ENCODE measurements at regions not wholly inside any gene's neighbourhood (a gene's known extent, or its start where the extent isn't known, plus 50 kb on each side); places are given as distances from the start of the nearest gene placed in this dataset.

DNA sequence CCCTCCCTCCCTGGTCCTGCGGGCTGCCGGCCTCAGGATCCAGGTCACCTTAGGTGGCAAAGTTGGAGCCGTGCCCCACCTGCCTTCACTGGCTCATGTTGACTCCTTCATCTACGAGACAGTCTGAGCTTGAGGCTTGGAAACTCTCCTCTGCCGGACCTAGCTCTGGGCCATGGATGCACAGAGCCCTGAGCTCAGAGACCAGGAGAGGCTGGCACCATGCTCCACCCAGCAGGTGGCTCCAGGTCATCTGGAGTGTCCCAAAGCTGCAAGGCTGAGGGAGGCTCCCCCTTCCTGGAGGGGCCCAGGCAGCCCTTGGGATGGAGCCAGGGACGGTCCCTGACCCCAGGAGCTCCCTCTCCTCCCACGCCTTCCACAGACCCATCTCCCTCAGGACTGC is 81.3 kb downstream of the PDGFA start (continued):
- TF ChIP-seq CREM (IDR thresholded peaks at IDR 0.05; ENCODE audit: low read depth), result no peak
- TF ChIP-seq CREB1 (IDR thresholded peaks at IDR 0.05; ENCODE audit: low read depth), result no peak
- no peak for TF ChIP-seq FOXK2 (IDR thresholded peaks at IDR 0.05)
- TF ChIP-seq MTA3 (IDR thresholded peaks at IDR 0.05; ENCODE audit: borderline replicate concordance, low read length), result no peak
- TF ChIP-seq RUNX3 (IDR thresholded peaks at IDR 0.05; ENCODE audit: low read length), result no peak
- no peak for TF ChIP-seq WRNIP1 (IDR thresholded peaks at IDR 0.05; ENCODE audit: borderline replicate concordance, low read depth, low read length)

DNA sequence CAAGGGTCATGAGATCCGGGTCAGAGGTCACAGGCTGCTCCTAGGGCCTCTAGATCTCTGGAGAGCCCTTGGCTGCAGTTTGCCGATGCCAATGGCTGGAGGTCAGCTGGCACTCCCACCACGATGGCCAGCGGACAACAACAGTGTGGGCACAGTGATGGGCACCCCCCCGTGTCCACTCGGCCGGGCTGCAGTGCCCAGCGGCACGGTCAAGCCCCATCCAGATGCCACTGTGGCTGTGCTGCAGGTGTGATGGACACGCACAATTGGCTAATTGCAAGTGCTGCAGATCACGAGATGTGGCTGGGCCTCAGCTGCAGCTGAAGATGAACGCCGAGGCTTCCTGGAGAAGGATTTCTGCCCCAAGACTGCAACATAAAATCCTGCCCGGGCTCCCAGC is 80.7 kb downstream of the PDGFA start:
- BruUV-seq (replicated peaks), result no TSS peak
- DNase-seq (ENCODE audit: low read depth, low spot score) (no peak), FAIRE-seq (no peak), ATAC-seq (no peak)
- no peaks in the 10 kb centered on the region for H3K36me3 ChIP-seq (ENCODE audit: control insufficient read depth in 2 of 2, insufficient read depth in 2 of 2, low read length in 1 of 2)
- ChIA-PET SMC1A (ENCODE audit: uncharacterized antibody, unreplicated experiment) (no interaction called here), RAD21 (ENCODE audit: unreplicated experiment) (no interaction called here), CTCF (no interaction called here), POLR2A (no interaction called here)
- no peak overlapping the region for H3K4me3 ChIP-seq
- H3K79me2 ChIP-seq (ENCODE audit: control insufficient read depth, insufficient read depth, low read length), result no peaks in the 10 kb centered on the region
- no peaks in the 10 kb centered on the region for H4K20me1 ChIP-seq (ENCODE audit: control insufficient read depth, insufficient read depth)
- H3K4me1 ChIP-seq (ENCODE audit: control insufficient read depth, insufficient read depth, low read length), result no peaks in the 10 kb centered on the region
- 25% methylated on average over 14 of the region's 14 CpGs for WGBS (ENCODE audit: insufficient coverage, insufficient replicate concordance, low lambda C conversion rate, missing lambda C conversion rate)
- in situ Hi-C loops (cut with MboI) (no loop called here), intact Hi-C loops (cut with micrococcal nuclease; ENCODE audit: unreplicated experiment) (no loop called here)
- H3K9me3 ChIP-seq (replicated peaks; ENCODE audit: control insufficient read depth, insufficient read depth, low read length), result no peaks in the 10 kb centered on the region; the same call in 2 of the 3 replicates
- no peak overlapping the region for H2AFZ ChIP-seq (ENCODE audit: control insufficient read depth, low read depth, low read length)
- no peak overlapping the region for H3K4me2 ChIP-seq (ENCODE audit: control insufficient read depth, insufficient read depth)
- H3K27me3 ChIP-seq (replicated peaks in 1 of 2; ENCODE audit: control insufficient read depth in 2 of 2, insufficient read depth in 2 of 2, low read length in 1 of 2), result no peaks in the 10 kb centered on the region
- no peak overlapping the region for H3K27ac ChIP-seq (ENCODE audit: control insufficient read depth, insufficient read depth)
- H3K9ac ChIP-seq (ENCODE audit: control insufficient read depth, insufficient read depth, low read length), result no peak overlapping the region
- TF ChIP-seq PAX8 (IDR thresholded peaks at IDR 0.05), result no peak
- TF ChIP-seq SIN3A (IDR thresholded peaks at IDR 0.05; ENCODE audit: low read depth, low read length), result no peak
- TF ChIP-seq, protein P1, sequence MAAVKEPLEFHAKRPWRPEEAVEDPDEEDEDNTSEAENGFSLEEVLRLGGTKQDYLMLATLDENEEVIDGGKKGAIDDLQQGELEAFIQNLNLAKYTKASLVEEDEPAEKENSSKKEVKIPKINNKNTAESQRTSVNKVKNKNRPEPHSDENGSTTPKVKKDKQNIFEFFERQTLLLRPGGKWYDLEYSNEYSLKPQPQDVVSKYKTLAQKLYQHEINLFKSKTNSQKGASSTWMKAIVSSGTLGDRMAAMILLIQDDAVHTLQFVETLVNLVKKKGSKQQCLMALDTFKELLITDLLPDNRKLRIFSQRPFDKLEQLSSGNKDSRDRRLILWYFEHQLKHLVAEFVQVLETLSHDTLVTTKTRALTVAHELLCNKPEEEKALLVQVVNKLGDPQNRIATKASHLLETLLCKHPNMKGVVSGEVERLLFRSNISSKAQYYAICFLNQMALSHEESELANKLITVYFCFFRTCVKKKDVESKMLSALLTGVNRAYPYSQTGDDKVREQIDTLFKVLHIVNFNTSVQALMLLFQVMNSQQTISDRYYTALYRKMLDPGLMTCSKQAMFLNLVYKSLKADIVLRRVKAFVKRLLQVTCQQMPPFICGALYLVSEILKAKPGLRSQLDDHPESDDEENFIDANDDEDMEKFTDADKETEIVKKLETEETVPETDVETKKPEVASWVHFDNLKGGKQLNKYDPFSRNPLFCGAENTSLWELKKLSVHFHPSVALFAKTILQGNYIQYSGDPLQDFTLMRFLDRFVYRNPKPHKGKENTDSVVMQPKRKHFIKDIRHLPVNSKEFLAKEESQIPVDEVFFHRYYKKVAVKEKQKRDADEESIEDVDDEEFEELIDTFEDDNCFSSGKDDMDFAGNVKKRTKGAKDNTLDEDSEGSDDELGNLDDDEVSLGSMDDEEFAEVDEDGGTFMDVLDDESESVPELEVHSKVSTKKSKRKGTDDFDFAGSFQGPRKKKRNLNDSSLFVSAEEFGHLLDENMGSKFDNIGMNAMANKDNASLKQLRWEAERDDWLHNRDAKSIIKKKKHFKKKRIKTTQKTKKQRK (IDR thresholded peaks at IDR 0.05; ENCODE audit: low read depth, low read length), result no peak
- no peak for TF ChIP-seq KAT2A (conservative IDR thresholded peaks at IDR 0.05; ENCODE audit: control insufficient read depth, low read depth, low read length)
- TF ChIP-seq CHD4 (IDR thresholded peaks at IDR 0.05), result no peak
- TF ChIP-seq YY1 (IDR thresholded peaks at IDR 0.05; ENCODE audit: low read depth, low read length), result no peak
- TF ChIP-seq TCF3 (IDR thresholded peaks at IDR 0.05; ENCODE audit: borderline replicate concordance, insufficient read depth, low read depth, low read length), result no peak
- no peak for TF ChIP-seq SPI1 (IDR thresholded peaks at IDR 0.05; ENCODE audit: borderline replicate concordance, insufficient read depth, low read depth, low read length)
- no peak for TF ChIP-seq EZH2 (IDR thresholded peaks at IDR 0.05; ENCODE audit: borderline replicate concordance, control insufficient read depth, low read depth, low read length)
- no peak for TF ChIP-seq ATF7 (IDR thresholded peaks at IDR 0.05; ENCODE audit: low read depth)
- TF ChIP-seq SMAD1 (IDR thresholded peaks at IDR 0.05; ENCODE audit: low read depth, partially characterized antibody), result no peak
- no peak for TF ChIP-seq FOS (IDR thresholded peaks at IDR 0.05; ENCODE audit: borderline replicate concordance, extremely low read depth, insufficient read length)
- TF ChIP-seq SIX5 (IDR thresholded peaks at IDR 0.05; ENCODE audit: low read depth, low read length, severe bottlenecking), result no peak
- TF ChIP-seq, protein P2, sequence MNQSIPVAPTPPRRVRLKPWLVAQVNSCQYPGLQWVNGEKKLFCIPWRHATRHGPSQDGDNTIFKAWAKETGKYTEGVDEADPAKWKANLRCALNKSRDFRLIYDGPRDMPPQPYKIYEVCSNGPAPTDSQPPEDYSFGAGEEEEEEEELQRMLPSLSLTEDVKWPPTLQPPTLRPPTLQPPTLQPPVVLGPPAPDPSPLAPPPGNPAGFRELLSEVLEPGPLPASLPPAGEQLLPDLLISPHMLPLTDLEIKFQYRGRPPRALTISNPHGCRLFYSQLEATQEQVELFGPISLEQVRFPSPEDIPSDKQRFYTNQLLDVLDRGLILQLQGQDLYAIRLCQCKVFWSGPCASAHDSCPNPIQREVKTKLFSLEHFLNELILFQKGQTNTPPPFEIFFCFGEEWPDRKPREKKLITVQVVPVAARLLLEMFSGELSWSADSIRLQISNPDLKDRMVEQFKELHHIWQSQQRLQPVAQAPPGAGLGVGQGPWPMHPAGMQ (IDR thresholded peaks at IDR 0.05; ENCODE audit: borderline replicate concordance), result no peak
- no peak for TF ChIP-seq PML (IDR thresholded peaks at IDR 0.05; ENCODE audit: low read length)

Data from GM12878 (cell line).